OCI-LY1 (cell line): ENCODE measurements at regions not wholly inside any gene's neighbourhood (a gene's known extent, or its start where the extent isn't known, plus 50 kb on each side); places are given as distances from the start of the nearest gene placed in this dataset.

ENCODE experiments used
- H2AFZ ChIP-seq: fragments of 200-600 bp; sonication (generic), shearing (Covaris generic); 2 replicates; pipeline ENCODE4 v1.6.0; 2014; ENCODE audit warnings: antibody characterized with exemption, mild to moderate bottlenecking, low read length
- H3F3A ChIP-seq: fragments of 200-600 bp; sonication (generic), shearing (Covaris generic); 2 replicates; pipeline ENCODE4 v1.6.0; 2014; ENCODE audit warnings: mild to moderate bottlenecking, antibody characterized with exemption, low read length, moderate library complexity; ENCODE audit not compliant: insufficient read depth
- H3K27ac ChIP-seq: fragments of 200-600 bp; sonication (generic); 2 replicates; pipeline ENCODE4 v1.5.1; 2014; ENCODE audit warnings: low read length, mixed run types, mild to moderate bottlenecking, low read depth; ENCODE audit not compliant: poor library complexity, severe bottlenecking
- H3K27me3 ChIP-seq: fragments of 200-600 bp; sonication (generic); 2 replicates; pipeline ENCODE4 v1.6.0; 2014; ENCODE audit warnings: antibody characterized with exemption, mild to moderate bottlenecking, low read length, moderate library complexity; ENCODE audit not compliant: insufficient read depth
- H3K36me3 ChIP-seq: fragments of 200-600 bp; sonication (generic); 2 replicates; pipeline ENCODE4 v1.6.1; 2014; ENCODE audit warnings: mild to moderate bottlenecking, antibody characterized with exemption, low read length, moderate library complexity, mixed read lengths; ENCODE audit not compliant: insufficient read depth
- H3K4me1 ChIP-seq: fragments of 200-600 bp; sonication (generic); 2 replicates; pipeline ENCODE4 v1.5.1; 2014; ENCODE audit warnings: mild to moderate bottlenecking, low read length, moderate library complexity; ENCODE audit not compliant: insufficient read depth, severe bottlenecking
- H3K4me2 ChIP-seq: fragments of 200-600 bp; sonication (generic), shearing (Covaris generic); 2 replicates; pipeline ENCODE4 v1.6.1; 2014; ENCODE audit warnings: low read length
- H3K4me3 ChIP-seq: fragments of 200-600 bp; sonication (generic); 2 replicates; pipeline ENCODE4 v1.5.1; 2014; ENCODE audit warnings: low read length, low read depth, mild to moderate bottlenecking, mixed read lengths; ENCODE audit not compliant: poor library complexity, severe bottlenecking
- H3K79me2 ChIP-seq: fragments of 200-600 bp; shearing (Covaris generic); 2 replicates; pipeline ENCODE4 v1.6.1; 2016; ENCODE audit warnings: mixed run types, low read length, mixed read lengths; ENCODE audit not compliant: insufficient read depth
- H3K9ac ChIP-seq: fragments of 200-600 bp; sonication (generic), shearing (Covaris generic); 2 replicates; pipeline ENCODE4 v1.6.1; 2014; ENCODE audit warnings: mild to moderate bottlenecking, low read length, mixed read lengths
- H3K9me2 ChIP-seq: fragments of 200-600 bp; sonication (generic), shearing (Covaris generic); 2 replicates; pipeline ENCODE4 v1.6.1; 2014; ENCODE audit warnings: low read depth, mild to moderate bottlenecking, low read length, mixed read lengths
- H3K9me3 ChIP-seq: fragments of 200-600 bp; shearing (Covaris generic); 2 replicates; pipeline ENCODE4 v1.6.1; 2014; ENCODE audit warnings: low read length, mixed read lengths
- H4K20me1 ChIP-seq: fragments of 200-600 bp; sonication (generic), shearing (Covaris generic); 2 replicates; pipeline ENCODE4 v1.6.0; 2016; ENCODE audit warnings: mild to moderate bottlenecking, low read length; ENCODE audit not compliant: insufficient read depth
- CTCF ChIP-seq: fragments of 200-600 bp; sonication (generic), shearing (Covaris generic); IDR thresholded peaks from 2 replicates; pipeline ENCODE4 v1.5.1; 2017; ENCODE audit warnings: mild to moderate bottlenecking, antibody characterized with exemption, low read length, moderate library complexity, mixed read lengths
- EZH2 ChIP-seq: fragments of 200-600 bp; sonication (generic), shearing (Covaris generic); IDR thresholded peaks from 2 replicates; pipeline ENCODE4 v1.8.0; 2017; ENCODE audit warnings: borderline replicate concordance, mixed run types, mild to moderate bottlenecking, antibody characterized with exemption, low read length, moderate library complexity, mixed read lengths

- Histone ChIP-seq H2AFZ (no peak overlapping the region), H3F3A (no peaks in the 10 kb centered on the region), H4K20me1 (no peaks in the 10 kb centered on the region), H3K79me2 (no peaks in the 10 kb centered on the region), H3K9me2 (no peaks in the 10 kb centered on the region), H3K27ac (no peak overlapping the region), H3K9me3 (no peaks in the 10 kb centered on the region), H3K9ac (no peak overlapping the region), H3K4me2 (no peak overlapping the region), H3K36me3 (no peaks in the 10 kb centered on the region), H3K4me3 (no peak overlapping the region), H3K4me1 (no peaks in the 10 kb centered on the region), H3K27me3 (no peaks in the 10 kb centered on the region)
- no peak for TF ChIP-seq CTCF
- no peak for TF ChIP-seq EZH2
These were observed 107.1 kb upstream of the WSCD2 start for GRCh38 chr12:108021949-108022522.

GRCh38 chr12:108029051-108029835 is 99.8 kb upstream of the WSCD2 start:
- Histone ChIP-seq H2AFZ (no peak overlapping the region), H3K4me1 (no peaks in the 10 kb centered on the region), H4K20me1 (no peaks in the 10 kb centered on the region), H3K9ac (no peak overlapping the region), H3K4me2 (no peak overlapping the region), H3K9me2 (no peaks in the 10 kb centered on the region), H3K27ac (no peak overlapping the region), H3K4me3 (no peak overlapping the region), H3K79me2 (no peaks in the 10 kb centered on the region), H3K36me3 (no peaks in the 10 kb centered on the region), H3F3A (no peaks in the 10 kb centered on the region), H3K27me3 (no peaks in the 10 kb centered on the region), H3K9me3 (no peaks in the 10 kb centered on the region)
- TF ChIP-seq EZH2, result no peak
- TF ChIP-seq CTCF, result no peak

- Histone ChIP-seq H3K9me3 (no peaks in the 10 kb centered on the region), H4K20me1 (no peaks in the 10 kb centered on the region)
- no peak for TF ChIP-seq EZH2
- TF ChIP-seq CTCF, result no peak
These were observed 96.0 kb upstream of the WSCD2 start for GRCh38 chr12:108033090-108033489.

More at GRCh38 chr12:108033090-108033489, 96.0 kb upstream of the WSCD2 start:
- H3K9ac ChIP-seq, result no peak overlapping the region
- H3K9me2 ChIP-seq, result no peaks in the 10 kb centered on the region
- H3K27ac ChIP-seq, result no peak overlapping the region
- H3K36me3 ChIP-seq, result no peaks in the 10 kb centered on the region
- H3K4me3 ChIP-seq, result no peak overlapping the region
- H3F3A ChIP-seq, result no peaks in the 10 kb centered on the region
- no peak overlapping the region for H3K4me2 ChIP-seq
- H3K4me1 ChIP-seq, result no peaks in the 10 kb centered on the region
- H2AFZ ChIP-seq, result no peak overlapping the region
- H3K79me2 ChIP-seq, result no peaks in the 10 kb centered on the region
- H3K27me3 ChIP-seq, result no peaks in the 10 kb centered on the region
